SU-DHL-6 (cell line): ENCODE measurements at regions not wholly inside any gene's neighbourhood (a gene's known extent, or its start where the extent isn't known, plus 50 kb on each side); places are given as distances from the start of the nearest gene placed in this dataset.

ENCODE experiments used
- H2AFZ ChIP-seq: fragments of 200-600 bp; sonication (generic); 2 replicates; pipeline ENCODE4 v1.6.1; 2014; ENCODE audit warnings: low read depth, mild to moderate bottlenecking, moderate library complexity, mixed read lengths, antibody characterized with exemption, low read length; ENCODE audit not compliant: severe bottlenecking
- H3F3A ChIP-seq: fragments of 200-600 bp; shearing (Covaris generic); 2 replicates; pipeline ENCODE4 v1.6.0; 2016; ENCODE audit warnings: antibody characterized with exemption, mild to moderate bottlenecking; ENCODE audit not compliant: insufficient read depth
- H3K27ac ChIP-seq: fragments of 200-600 bp; sonication (generic); 2 replicates; pipeline ENCODE4 v1.5.1; 2016; ENCODE audit warnings: low read depth, mild to moderate bottlenecking, low read length, moderate library complexity, mixed read lengths
- H3K27me3 ChIP-seq: fragments of 200-600 bp; sonication (generic), shearing (Covaris generic); 2 replicates; pipeline ENCODE4 v1.6.0; 2014; ENCODE audit warnings: mild to moderate bottlenecking, low read length
- H3K36me3 ChIP-seq: fragments of 200-600 bp; sonication (generic); 2 replicates; pipeline ENCODE4 v1.6.1; 2014; ENCODE audit warnings: mild to moderate bottlenecking, low read length, mixed read lengths
- H3K4me2 ChIP-seq: fragments of 300-600, 200-600 bp; shearing (Covaris generic), sonication (generic); 2 replicates; pipeline ENCODE4 v1.6.0; 2014; ENCODE audit warnings: low read length, low read depth, mild to moderate bottlenecking; ENCODE audit not compliant: poor library complexity, severe bottlenecking
- H3K4me3 ChIP-seq: fragments of 200-600 bp; sonication (generic); 2 replicates; pipeline ENCODE4 v1.5.1; 2014; ENCODE audit warnings: antibody characterized with exemption, low read length, mild to moderate bottlenecking, mixed read lengths; ENCODE audit not compliant: insufficient read depth, poor library complexity, severe bottlenecking
- H3K79me2 ChIP-seq: fragments of 200-600 bp; sonication (generic); 2 replicates; pipeline ENCODE4 v1.6.1; 2014; ENCODE audit warnings: mild to moderate bottlenecking, low read length, moderate library complexity; ENCODE audit not compliant: insufficient read depth
- H3K9ac ChIP-seq: fragments of 200-600 bp; sonication (generic); 2 replicates; pipeline ENCODE4 v1.7.0; 2014; ENCODE audit warnings: mild to moderate bottlenecking, low read length
- H3K9me2 ChIP-seq: fragments of 200-600 bp; sonication (generic); replicated peaks from 2 replicates; pipeline ENCODE4 v1.6.1; 2014; ENCODE audit warnings: low read length; ENCODE audit not compliant: insufficient read depth
- H3K9me3 ChIP-seq: fragments of 200-600 bp; sonication (generic); 2 replicates; pipeline ENCODE4 v1.6.1; 2014; ENCODE audit warnings: low read length, mixed read lengths; ENCODE audit not compliant: insufficient read depth
- H4K20me1 ChIP-seq: fragments of 200-600 bp; sonication (generic); 2 replicates; pipeline ENCODE4 v1.6.1; 2014; ENCODE audit warnings: low read depth, mild to moderate bottlenecking, antibody characterized with exemption, low read length, moderate library complexity, mixed read lengths
- CTCF ChIP-seq: fragments of 200-600 bp; sonication (generic); IDR thresholded peaks from one replicate; pipeline ENCODE4 v1.5.1; 2017; ENCODE audit warnings: antibody characterized with exemption, mild to moderate bottlenecking, low read length, moderate library complexity; ENCODE audit not compliant: insufficient read depth, poor library complexity, severe bottlenecking
- EZH2phosphoT487 ChIP-seq: fragments of 200-600 bp; sonication (generic), shearing (Covaris generic); conservative IDR thresholded peaks from 2 replicates; pipeline ENCODE4 v1.6.1; 2018; ENCODE audit warnings: mild to moderate bottlenecking, antibody characterized with exemption, low read length, moderate library complexity, mixed read lengths

GRCh38 chr3:55245351-55245750 is 241.8 kb downstream of the WNT5A start:
- Histone ChIP-seq H3K4me3 (no peak overlapping the region), H3K4me2 (no peak overlapping the region), H3K9me2 (no peaks in the 10 kb centered on the region), H3F3A (no peaks in the 10 kb centered on the region), H3K9me3 (no peaks in the 10 kb centered on the region), H3K27me3 (no peaks in the 10 kb centered on the region), H3K9ac (no peak overlapping the region), H3K36me3 (no peaks in the 10 kb centered on the region), H3K79me2 (no peaks in the 10 kb centered on the region), H3K27ac (no peak overlapping the region), H2AFZ (no peak overlapping the region), H4K20me1 (no peaks in the 10 kb centered on the region)
- TF ChIP-seq EZH2phosphoT487 (no peak), CTCF (no peak)

GRCh38 chr3:55244247-55244646 is 242.9 kb downstream of the WNT5A start:
- no peaks in the 10 kb centered on the region for H4K20me1 ChIP-seq
- no peak overlapping the region for H2AFZ ChIP-seq
- no peaks in the 10 kb centered on the region for H3K79me2 ChIP-seq
- no peak overlapping the region for H3K4me3 ChIP-seq
- no peaks in the 10 kb centered on the region for H3K27me3 ChIP-seq
- no peak overlapping the region for H3K27ac ChIP-seq
- no peak overlapping the region for H3K9ac ChIP-seq
- H3K4me2 ChIP-seq = no peak overlapping the region
- TF ChIP-seq EZH2phosphoT487 (no peak), CTCF (no peak)
- no peaks in the 10 kb centered on the region for H3K36me3 ChIP-seq
- H3F3A ChIP-seq = no peaks in the 10 kb centered on the region
- no peaks in the 10 kb centered on the region for H3K9me3 ChIP-seq
- H3K9me2 ChIP-seq = no peaks in the 10 kb centered on the region

GRCh38 chr3:55243678-55244077 is 243.4 kb downstream of the WNT5A start:
- H3K79me2 ChIP-seq = no peaks in the 10 kb centered on the region
- no peaks in the 10 kb centered on the region for H3K9me3 ChIP-seq
- H3K9me2 ChIP-seq = no peaks in the 10 kb centered on the region
- H3K4me3 ChIP-seq = no peak overlapping the region
- TF ChIP-seq EZH2phosphoT487 = no peak
- TF ChIP-seq CTCF = no peak
- H4K20me1 ChIP-seq = no peaks in the 10 kb centered on the region
- no peak overlapping the region for H3K27ac ChIP-seq
- no peaks in the 10 kb centered on the region for H3K36me3 ChIP-seq
- no peak overlapping the region for H3K4me2 ChIP-seq
- H2AFZ ChIP-seq = no peak overlapping the region
- H3K9ac ChIP-seq = no peak overlapping the region
- no peaks in the 10 kb centered on the region for H3F3A ChIP-seq
- H3K27me3 ChIP-seq = no peaks in the 10 kb centered on the region
